ENCODE measurements at regions not wholly inside any gene's neighbourhood (a gene's known extent, or its start where the extent isn't known, plus 50 kb on each side); places are given as distances from the start of the nearest gene placed in this dataset.

DNA sequence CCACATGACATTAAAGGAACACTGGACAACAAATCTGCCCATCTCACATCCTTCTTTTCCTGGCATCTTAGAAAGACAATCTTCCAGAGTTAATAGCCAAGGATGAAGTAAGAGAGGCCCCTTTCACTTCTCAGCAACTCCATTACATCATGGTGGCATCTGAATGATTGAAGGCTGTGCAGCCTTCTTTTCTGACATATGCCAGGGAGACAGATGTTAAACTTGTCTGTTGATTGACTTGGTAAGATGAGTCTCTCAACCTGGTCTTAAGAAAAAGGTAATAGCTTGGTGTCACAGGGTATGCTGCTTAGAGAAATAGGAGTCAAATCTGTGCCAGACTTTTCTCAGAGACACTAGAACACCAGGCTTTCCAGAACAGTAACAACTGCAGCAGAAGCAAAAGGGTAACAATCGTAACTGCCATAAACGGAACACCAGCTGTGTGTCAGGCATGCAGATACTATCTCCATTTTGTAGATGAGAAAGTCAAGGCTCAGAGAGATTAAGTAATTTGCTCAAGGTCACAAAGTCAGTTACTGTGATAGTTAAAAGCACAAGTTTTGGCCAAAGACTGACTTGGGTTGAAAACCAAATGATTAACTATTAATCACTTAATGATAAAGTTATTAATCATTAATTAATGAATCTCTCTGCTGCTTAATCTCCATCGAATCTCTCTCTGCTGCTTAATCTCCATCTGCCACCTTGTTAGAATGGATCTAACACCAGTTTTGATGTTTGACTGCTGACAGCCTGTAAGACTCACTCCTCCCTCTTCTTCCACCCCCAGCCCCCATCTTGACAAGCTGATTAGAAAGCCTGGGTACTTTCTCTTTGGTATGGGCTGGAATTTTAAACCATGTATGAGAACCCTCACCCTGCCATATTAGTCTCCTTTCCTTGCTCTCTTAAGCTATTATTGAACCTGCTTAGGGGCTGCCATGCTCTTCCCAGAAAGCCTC is 353.5 kb downstream of the ENC1 start:
- Mint-ChIP-seq H3K4me1 (no peaks in the 10 kb centered on the region), H3K4me3 (no peak overlapping the region), H3K27me3 (peaks cover 27 to 37% of the 10 kb centered on the region in 2 donors), H3K9me3 (no peaks in the 10 kb centered on the region), H3K36me3 (no peaks in the 10 kb centered on the region), H3K27ac (no peak overlapping the region)
- ATAC-seq (replicated peaks) = no peak
- DNase-seq = no peak

DNA sequence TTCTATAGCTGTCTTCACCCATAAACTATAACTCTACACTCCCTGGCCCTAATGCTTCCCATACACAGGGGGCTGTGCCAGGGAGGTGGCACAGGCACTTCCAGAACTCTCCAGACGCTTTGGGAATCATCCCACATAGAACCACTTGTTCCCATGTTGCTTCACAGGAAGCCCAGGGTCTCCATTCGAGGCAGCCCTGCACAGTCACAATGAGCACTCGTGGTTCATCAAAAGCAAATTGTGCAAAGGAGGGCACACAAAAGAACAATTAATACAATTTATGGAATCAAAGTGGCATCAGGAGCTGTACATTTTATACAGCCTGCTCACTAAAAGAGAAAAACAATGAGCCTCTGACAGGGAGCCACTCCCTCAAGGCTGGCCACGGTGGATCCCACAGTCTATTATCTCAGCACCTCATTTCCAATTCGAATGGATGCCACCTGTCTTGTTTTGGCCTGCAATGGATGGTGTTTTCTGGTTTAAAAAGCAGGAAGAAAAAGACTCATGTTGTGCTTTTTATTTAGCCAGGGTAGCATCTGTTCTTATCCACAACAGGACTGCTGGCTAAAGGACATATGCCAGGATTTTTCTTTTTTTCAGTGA is 354.8 kb downstream of the ENC1 start:
- Mint-ChIP-seq H3K4me1 (no peaks in the 10 kb centered on the region), H3K4me3 (no peak overlapping the region), H3K27me3 (peaks cover 26 to 36% of the 10 kb centered on the region in 2 donors), H3K9me3 (no peaks in the 10 kb centered on the region), H3K36me3 (no peaks in the 10 kb centered on the region), H3K27ac (no peak overlapping the region)
- DNase-seq (no peak), ATAC-seq (replicated peaks) (no peak)

DNA sequence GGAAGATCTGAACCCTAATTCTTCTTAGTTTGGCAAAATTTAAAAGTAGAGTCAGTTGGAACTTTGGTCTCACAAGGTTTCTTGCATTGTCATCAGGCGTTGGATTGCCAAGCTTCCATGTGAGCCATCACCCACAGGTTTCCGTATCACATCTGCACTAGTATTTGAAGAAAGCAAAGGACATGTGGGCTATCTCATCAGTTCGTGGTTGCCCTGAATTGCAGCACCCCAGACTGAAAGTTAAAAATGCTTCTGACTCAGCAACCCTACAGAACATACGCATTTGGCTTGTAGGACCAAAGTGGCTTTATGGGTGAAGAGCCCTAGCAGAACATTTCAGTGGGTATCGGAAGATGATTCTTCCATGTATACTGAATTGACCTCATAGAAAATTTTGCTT is 358.0 kb downstream of the ENC1 start:
- Mint-ChIP-seq H3K9me3 (no peaks in the 10 kb centered on the region), H3K36me3 (no peaks in the 10 kb centered on the region), H3K4me3 (no peak overlapping the region), H3K4me1 (no peaks in the 10 kb centered on the region), H3K27ac (no peak overlapping the region), H3K27me3 (peaks cover 14 to 15% of the 10 kb centered on the region in 2 donors)
- DNase-seq (no peak), ATAC-seq (replicated peaks) (no peak)

DNA sequence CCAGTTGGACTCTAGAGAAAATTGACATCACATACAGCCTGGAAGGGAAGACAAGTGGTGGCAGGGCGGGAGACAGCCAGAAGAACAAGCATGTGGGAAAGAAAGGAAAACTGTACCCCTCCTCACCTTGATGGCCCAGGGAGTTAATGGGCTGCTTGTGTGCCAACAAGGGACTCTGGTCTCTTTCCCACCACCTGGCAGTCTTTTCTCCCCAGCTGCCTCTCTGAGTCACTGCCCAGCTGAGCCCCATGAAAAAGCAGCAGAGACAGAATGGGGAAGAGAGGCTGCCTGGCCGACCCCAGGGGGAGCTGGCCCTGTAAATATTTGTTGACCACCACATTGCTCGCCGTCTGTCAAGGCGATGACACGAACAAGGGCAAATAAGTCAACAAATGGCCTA is 359.4 kb downstream of the ENC1 start:
- Mint-ChIP-seq H3K27me3 (peaks cover 18 to 19% of the 10 kb centered on the region in 2 donors), H3K4me3 (no peak overlapping the region), H3K36me3 (no peaks in the 10 kb centered on the region), H3K4me1 (no peaks in the 10 kb centered on the region), H3K27ac (no peak overlapping the region), H3K9me3 (peaks cover 0 to 1% of the 10 kb centered on the region in 2 donors)
- no peak for DNase-seq
- no peak for ATAC-seq (replicated peaks)

DNA sequence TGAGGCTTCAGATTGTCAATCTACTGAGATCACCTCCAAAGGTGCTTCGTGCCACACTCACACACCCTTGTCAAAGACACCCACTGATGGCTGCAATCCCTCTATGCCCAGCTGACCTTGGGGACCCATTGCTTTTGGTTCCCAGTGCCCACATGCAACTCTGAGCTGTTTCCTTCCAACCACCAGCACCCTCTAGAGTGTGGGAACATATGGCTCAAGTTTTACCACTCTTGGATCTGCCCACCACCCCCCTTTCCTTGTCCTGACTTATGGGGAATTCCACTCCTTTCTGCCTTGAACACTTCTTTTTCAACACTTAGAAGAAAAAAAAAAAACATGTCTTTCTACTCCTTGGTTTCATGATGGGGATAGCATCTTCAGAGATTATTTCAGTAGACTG is 360.2 kb downstream of the ENC1 start:
- H3K9me3 Mint-ChIP-seq = peaks cover 0 to 1% of the 10 kb centered on the region in 2 donors
- no peak overlapping the region for H3K4me3 Mint-ChIP-seq
- H3K27me3 Mint-ChIP-seq = peaks cover 16 to 18% of the 10 kb centered on the region in 2 donors
- no peak overlapping the region for H3K27ac Mint-ChIP-seq
- DNase-seq = no peak
- ATAC-seq (replicated peaks) = no peak
- no peaks in the 10 kb centered on the region for H3K4me1 Mint-ChIP-seq
- no peaks in the 10 kb centered on the region for H3K36me3 Mint-ChIP-seq

DNA sequence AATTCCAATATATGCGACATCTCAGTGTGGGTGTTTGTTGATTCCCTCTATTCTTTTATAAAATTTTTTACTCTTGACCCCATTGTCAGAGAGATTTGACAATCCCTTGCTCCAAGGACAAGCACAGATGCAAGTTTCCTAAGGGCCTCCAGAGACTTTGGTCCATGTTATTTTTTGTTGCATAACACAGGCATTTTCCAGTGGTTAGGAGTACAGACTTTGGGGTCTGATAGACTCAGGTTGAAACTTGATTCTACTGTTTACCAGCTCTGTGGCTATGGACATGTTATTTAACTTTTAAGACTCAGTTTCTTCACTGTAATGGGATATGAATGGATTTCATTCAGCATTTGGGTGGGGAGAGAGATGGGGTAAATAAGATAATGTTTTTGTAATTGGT is 361.3 kb downstream of the ENC1 start:
- Mint-ChIP-seq H3K9me3 (peaks cover 0 to 1% of the 10 kb centered on the region in 2 donors), H3K36me3 (no peaks in the 10 kb centered on the region), H3K27me3 (peaks cover 11 to 13% of the 10 kb centered on the region in 2 donors), H3K4me3 (no peak overlapping the region), H3K4me1 (no peaks in the 10 kb centered on the region), H3K27ac (no peak overlapping the region)
- ATAC-seq (replicated peaks) = no peak
- no peak for DNase-seq

DNA sequence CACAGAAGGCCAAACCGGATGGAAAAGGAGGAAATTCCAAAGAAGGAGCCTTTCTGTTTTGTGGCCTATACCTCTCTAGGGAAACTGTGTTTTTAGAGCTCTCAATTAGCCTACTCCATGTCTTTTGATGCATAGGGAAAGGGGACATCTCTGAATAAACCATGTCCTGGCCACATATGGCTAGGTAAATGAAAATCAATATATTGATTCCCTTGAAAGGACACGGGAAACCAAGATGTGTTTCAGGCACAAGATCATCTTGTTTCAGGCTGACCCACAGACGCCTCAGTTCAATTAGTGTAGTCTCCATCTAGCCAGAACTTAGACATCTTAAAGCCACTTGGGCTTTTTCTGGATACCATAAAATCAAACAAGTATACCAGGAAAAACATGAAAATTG is 363.1 kb downstream of the ENC1 start:
- no peak for DNase-seq
- no peak overlapping the region for H3K27ac Mint-ChIP-seq
- H3K36me3 Mint-ChIP-seq = no peaks in the 10 kb centered on the region
- peaks cover 0 to 1% of the 10 kb centered on the region in 2 donors for H3K9me3 Mint-ChIP-seq
- peaks cover 6 to 8% of the 10 kb centered on the region in 2 donors for H3K27me3 Mint-ChIP-seq
- ATAC-seq (replicated peaks) = no peak
- H3K4me1 Mint-ChIP-seq = no peaks in the 10 kb centered on the region
- H3K4me3 Mint-ChIP-seq = no peak overlapping the region

DNA sequence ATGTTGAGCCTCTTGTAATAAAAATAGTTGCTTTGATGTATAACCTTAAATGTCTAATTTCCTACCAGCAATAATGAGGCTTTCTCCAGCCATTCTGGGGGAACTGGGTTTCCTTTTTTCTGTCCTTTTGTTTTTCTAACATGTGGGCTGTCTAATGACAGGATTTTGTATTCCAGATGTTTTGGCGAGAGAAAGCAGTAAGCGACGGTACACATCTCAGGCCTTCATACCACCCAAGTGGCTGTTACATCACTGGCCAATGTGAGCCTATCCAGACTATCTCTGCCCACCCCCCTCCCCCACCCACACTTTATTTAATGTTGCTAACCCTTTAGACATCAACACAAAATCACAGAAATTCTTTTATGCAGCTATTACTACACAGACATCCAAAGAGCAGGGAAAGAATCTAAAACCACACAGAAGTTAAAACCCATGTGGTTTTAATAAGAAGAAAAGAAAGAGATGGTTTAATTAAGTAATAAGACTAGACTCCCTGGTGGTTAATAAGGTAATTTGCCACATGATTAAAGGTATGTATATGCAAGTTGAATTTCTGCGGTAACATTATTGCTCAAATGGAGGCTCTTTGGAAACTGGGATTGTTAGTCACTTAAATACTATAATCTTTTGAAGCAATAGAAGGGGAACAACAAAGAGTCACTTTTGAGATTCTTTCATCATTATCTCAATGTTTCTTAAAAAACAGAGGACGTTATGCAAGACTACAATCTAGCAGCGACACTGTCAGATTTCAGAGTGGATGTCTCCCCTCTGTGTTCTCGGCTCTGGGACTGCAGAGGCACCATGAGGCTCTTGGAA is 365.1 kb downstream of the ENC1 start:
- Mint-ChIP-seq H3K27ac (no peak overlapping the region), H3K36me3 (no peaks in the 10 kb centered on the region), H3K9me3 (peaks cover 0 to 1% of the 10 kb centered on the region in 2 donors), H3K27me3 (peaks cover 6 to 14% of the 10 kb centered on the region in 2 donors), H3K4me1 (no peaks in the 10 kb centered on the region), H3K4me3 (no peak overlapping the region)
- DNase-seq (no peak), ATAC-seq (replicated peaks) (no peak)

DNA sequence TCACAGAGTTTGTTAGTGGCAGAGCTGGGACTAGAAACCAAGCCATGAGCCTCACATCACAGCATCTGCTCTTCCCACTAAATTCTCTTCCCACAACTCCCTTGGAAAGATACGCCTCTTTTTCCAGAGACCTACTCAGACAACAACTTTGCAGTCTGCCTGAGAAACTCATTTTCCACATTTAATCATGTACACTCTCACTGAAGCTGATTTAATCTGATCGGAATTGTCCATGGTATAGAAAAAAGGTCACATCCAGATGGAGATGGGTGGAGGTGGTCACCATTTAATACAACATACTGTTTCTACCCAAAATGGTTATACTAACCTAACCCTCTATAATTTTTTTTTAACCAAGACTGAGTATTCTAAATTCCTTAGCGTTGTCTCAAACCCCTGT is 366.2 kb downstream of the ENC1 start:
- no peak for ATAC-seq (replicated peaks)
- no peak for DNase-seq
- no peak overlapping the region for H3K27ac Mint-ChIP-seq
- H3K4me1 Mint-ChIP-seq = no peaks in the 10 kb centered on the region
- no peak overlapping the region for H3K4me3 Mint-ChIP-seq
- H3K27me3 Mint-ChIP-seq = peaks cover 11 to 19% of the 10 kb centered on the region in 2 donors
- H3K36me3 Mint-ChIP-seq = no peaks in the 10 kb centered on the region
- H3K9me3 Mint-ChIP-seq = peaks cover 0 to 1% of the 10 kb centered on the region in 2 donors

DNA sequence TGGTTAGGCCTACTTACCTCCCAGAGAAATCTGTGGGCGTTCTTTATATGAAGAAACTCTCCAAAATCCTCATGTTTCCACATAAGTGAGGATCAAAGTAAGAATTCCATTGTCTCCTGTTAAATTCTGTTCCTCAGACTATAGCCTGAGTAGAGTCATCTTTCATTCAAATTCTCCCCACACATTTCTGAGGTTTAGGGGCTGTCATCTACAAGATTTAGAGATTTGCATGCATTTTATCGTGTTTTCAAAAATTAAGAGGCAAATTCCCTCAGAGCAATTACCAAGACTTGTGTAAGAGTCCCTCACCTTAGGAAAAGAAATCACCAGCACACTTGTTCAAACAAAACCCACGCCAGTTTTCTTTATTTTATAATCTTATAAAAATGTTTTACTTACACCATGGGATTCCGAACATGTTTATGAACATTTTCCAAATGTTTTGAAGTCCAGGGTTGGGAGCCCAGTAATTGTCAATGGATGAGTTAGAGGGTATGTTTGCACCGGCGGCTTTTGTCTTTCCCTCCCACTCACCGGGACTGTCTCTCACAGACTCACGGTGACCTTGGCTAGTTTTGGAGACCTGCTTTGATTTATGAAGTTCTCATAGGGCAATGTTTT is 367.6 kb downstream of the ENC1 start:
- no peaks in the 10 kb centered on the region for H3K36me3 Mint-ChIP-seq
- H3K9me3 Mint-ChIP-seq = peaks cover 0 to 1% of the 10 kb centered on the region in 2 donors
- no peak for DNase-seq
- ATAC-seq (replicated peaks) = no peak
- H3K4me1 Mint-ChIP-seq = no peaks in the 10 kb centered on the region
- no peak overlapping the region for H3K27ac Mint-ChIP-seq
- peaks cover 11 to 19% of the 10 kb centered on the region in 2 donors for H3K27me3 Mint-ChIP-seq
- H3K4me3 Mint-ChIP-seq = no peak overlapping the region

DNA sequence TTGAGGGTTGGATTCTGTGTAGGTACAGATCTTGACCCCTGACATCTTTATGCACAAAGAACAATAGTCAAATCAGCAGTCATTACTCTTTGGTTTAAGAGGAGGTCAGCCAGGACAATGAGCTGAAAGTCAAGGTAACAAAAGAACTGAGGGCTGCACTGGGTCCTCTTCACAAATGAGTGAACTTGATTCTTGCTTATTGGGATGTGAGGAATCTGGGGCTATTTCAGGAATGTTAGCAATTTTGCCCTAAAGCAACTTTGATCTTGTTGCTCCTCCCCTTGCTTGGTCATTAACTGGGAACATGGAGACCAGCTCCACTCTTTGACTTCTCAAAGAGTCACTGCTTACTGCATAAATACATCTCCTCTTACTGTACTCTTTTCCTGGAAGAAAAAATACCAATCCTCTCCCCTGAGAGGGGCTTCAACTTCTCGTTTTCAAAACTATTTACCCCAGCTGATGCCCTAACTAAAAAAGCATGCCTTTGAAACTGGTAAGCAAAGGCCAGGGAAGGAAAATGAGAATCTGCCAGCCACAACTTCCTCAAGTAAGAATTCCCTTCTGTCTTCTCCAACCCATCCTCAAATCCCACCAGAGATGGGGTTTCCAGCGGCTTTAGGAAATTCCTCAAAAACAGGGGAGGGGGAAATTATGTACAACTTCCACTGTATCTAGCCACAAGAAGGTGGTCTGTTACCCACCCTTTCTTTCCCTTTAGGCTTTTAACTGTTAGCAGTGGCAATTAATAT is 368.3 kb downstream of the ENC1 start:
- no peak for DNase-seq
- Mint-ChIP-seq H3K36me3 (no peaks in the 10 kb centered on the region), H3K9me3 (peaks cover 0 to 1% of the 10 kb centered on the region in 2 donors), H3K27ac (no peak overlapping the region), H3K27me3 (peaks cover 11 to 17% of the 10 kb centered on the region in 2 donors), H3K4me1 (no peaks in the 10 kb centered on the region), H3K4me3 (no peak overlapping the region)
- ATAC-seq (replicated peaks) = no peak

DNA sequence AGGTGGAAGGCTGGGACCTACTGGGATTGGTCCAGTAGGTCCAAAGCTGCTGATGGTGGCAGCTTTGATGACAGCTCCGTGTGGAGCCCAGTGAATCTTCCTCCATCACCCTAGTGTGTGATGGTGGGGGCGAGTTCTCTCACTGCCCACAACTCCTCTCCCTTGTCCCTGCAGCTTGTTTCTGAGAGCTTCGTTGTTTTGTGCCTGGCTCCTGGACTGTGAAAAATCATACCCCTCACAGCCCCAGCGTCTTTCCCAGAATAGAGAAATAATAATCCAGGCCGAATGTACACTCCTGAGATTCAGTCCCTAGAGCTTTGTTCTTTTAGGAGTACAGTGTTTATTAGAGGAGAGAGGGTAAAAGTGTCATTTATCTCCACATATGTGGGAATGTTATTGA is 372.2 kb downstream of the ENC1 start:
- H3K36me3 Mint-ChIP-seq = no peaks in the 10 kb centered on the region
- peaks cover 5 to 11% of the 10 kb centered on the region in 2 donors for H3K27me3 Mint-ChIP-seq
- no peaks in the 10 kb centered on the region for H3K9me3 Mint-ChIP-seq
- DNase-seq (no peak), ATAC-seq (replicated peaks) (no peak)
- no peak overlapping the region for H3K4me3 Mint-ChIP-seq
- H3K27ac Mint-ChIP-seq = no peak overlapping the region
- H3K4me1 Mint-ChIP-seq = no peaks in the 10 kb centered on the region

DNA sequence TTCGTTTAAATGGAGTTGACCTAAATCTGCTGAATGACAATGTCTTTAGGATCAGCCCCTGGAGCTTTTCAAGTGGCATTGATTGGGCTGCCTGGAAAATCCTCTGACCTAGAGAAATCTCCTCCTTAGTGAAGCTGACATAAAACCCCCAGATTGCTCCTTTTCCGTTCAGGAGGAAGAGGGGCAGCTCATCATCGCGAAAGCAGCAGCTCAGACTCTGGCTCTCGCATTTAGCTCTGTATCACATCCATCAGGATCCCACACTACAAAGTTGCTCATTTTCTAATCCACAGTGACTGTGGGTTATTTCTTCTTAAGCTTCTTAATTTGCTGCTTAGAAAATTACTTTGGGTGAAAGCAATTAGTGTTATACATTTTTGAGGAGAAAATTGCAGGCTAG is 373.7 kb downstream of the ENC1 start:
- peaks cover 5% of the 10 kb centered on the region in 2 donors for H3K27me3 Mint-ChIP-seq
- no peak overlapping the region for H3K27ac Mint-ChIP-seq
- DNase-seq = no peak
- H3K4me1 Mint-ChIP-seq = no peaks in the 10 kb centered on the region
- H3K36me3 Mint-ChIP-seq = no peaks in the 10 kb centered on the region
- no peaks in the 10 kb centered on the region for H3K9me3 Mint-ChIP-seq
- ATAC-seq (replicated peaks) = no peak
- no peak overlapping the region for H3K4me3 Mint-ChIP-seq
